IMR-90 (cell line): ENCODE measurements at regions not wholly inside any gene's neighbourhood (a gene's known extent, or its start where the extent isn't known, plus 50 kb on each side); places are given as distances from the start of the nearest gene placed in this dataset.

Experiments used
- ATAC-seq: fragments of 200-7000 bp; cut with Tn5 transposase; 2 replicates; pipeline ENCODE4 v1.9.1; 2020; ENCODE audit warnings: low read depth, mild to moderate bottlenecking, moderate library complexity
- BruUV-seq: library from RNA; stranded (reverse); fragments of 400-500 nt; replicated peaks from 2 replicates; lab custom pipeline; 2021; lab: Mats Ljungman, UMichigan
- CTCF ChIA-PET: fragments of 300-600 bp; formaldehyde crosslinking; extraction: SDS; loops from one replicate; lab custom pipeline; 2021; ENCODE audit warnings: antibody characterized with exemption; lab: Yijun Ruan, JAX
- POLR2A ChIA-PET: fragments of 300-600 bp; sonication (Branson Sonifier 250); formaldehyde crosslinking; loops from one replicate; lab custom pipeline; 2022; ENCODE audit warnings: antibody characterized with exemption; ENCODE audit not compliant: unreplicated experiment; lab: Charles Lee
- DNase-seq: peaks from one replicate; pipeline ENCODE4 v3.0.0; 2013
- H2AFZ ChIP-seq: replicated peaks from 2 replicates; pipeline ENCODE3; 2013; ENCODE audit warnings: low read length, mild to moderate bottlenecking; ENCODE audit not compliant: poor library complexity
- H2AK5ac ChIP-seq: 2 replicates; pipeline ENCODE4 v1.6.1; 2013; ENCODE audit warnings: low read depth, low read length, inconsistent platforms
- H2AK9ac ChIP-seq: replicated peaks from 2 replicates; pipeline ENCODE3; 2013; ENCODE audit warnings: mild to moderate bottlenecking, low read depth, low read length, moderate library complexity; ENCODE audit not compliant: poor library complexity
- H2BK120ac ChIP-seq: 2 replicates; pipeline ENCODE4 v1.6.1; 2013; ENCODE audit warnings: low read depth, low read length, inconsistent platforms
- H2BK15ac ChIP-seq: 3 replicates; pipeline ENCODE4 v1.6.1; 2013; ENCODE audit warnings: low read depth, low read length, inconsistent platforms
- H2BK20ac ChIP-seq: 2 replicates; pipeline ENCODE4 v1.6.1; 2013; ENCODE audit warnings: low read depth, mild to moderate bottlenecking, inconsistent platforms, low read length, moderate library complexity
- H2BK5ac ChIP-seq: 2 replicates; pipeline ENCODE4 v1.6.1; 2013; ENCODE audit warnings: mild to moderate bottlenecking, low read depth, low read length, inconsistent platforms; ENCODE audit not compliant: poor library complexity, severe bottlenecking
- H3K14ac ChIP-seq: replicated peaks from 2 replicates; pipeline ENCODE4 v1.6.1; 2013; ENCODE audit warnings: low read depth, low read length, inconsistent platforms
- H3K18ac ChIP-seq: 2 replicates; pipeline ENCODE4 v1.6.1; 2013; ENCODE audit warnings: low read depth, low read length, control low read depth
- H3K23ac ChIP-seq: 2 replicates; pipeline ENCODE4 v1.6.1; 2013; ENCODE audit warnings: low read depth, low read length, inconsistent platforms
- H3K27ac ChIP-seq: 2 replicates; pipeline ENCODE4 v1.5.1; 2013; ENCODE audit warnings: mild to moderate bottlenecking, control low read depth, low read length; ENCODE audit not compliant: insufficient read depth
- H3K27me3 ChIP-seq: 2 replicates; pipeline ENCODE4 v1.6.1; 2013; ENCODE audit warnings: low read length; ENCODE audit not compliant: control insufficient read depth, insufficient read depth
- H3K36me3 ChIP-seq: 2 replicates; pipeline ENCODE4 v1.6.1; 2013; ENCODE audit warnings: low read length, mixed read lengths; ENCODE audit not compliant: control insufficient read depth, insufficient read depth
- H3K4ac ChIP-seq: 2 replicates; pipeline ENCODE4 v1.6.1; 2013; ENCODE audit warnings: low read depth, low read length, inconsistent platforms
- H3K4me1 ChIP-seq: 2 replicates; pipeline ENCODE4 v1.6.1; 2013; ENCODE audit warnings: low read length, mixed read lengths; ENCODE audit not compliant: control insufficient read depth, insufficient read depth
- H3K4me2 ChIP-seq: 2 replicates; pipeline ENCODE4 v1.6.1; 2013; ENCODE audit warnings: low read depth, mild to moderate bottlenecking, control low read depth, low read length, moderate library complexity
- H3K4me3 ChIP-seq: 2 replicates; pipeline ENCODE4 v1.5.1; 2013; ENCODE audit warnings: low read depth, mild to moderate bottlenecking, control low read depth, low read length, moderate library complexity; ENCODE audit not compliant: insufficient read depth
- H3K56ac ChIP-seq: 2 replicates; pipeline ENCODE4 v1.6.1; 2013; ENCODE audit warnings: low read length, inconsistent platforms; ENCODE audit not compliant: insufficient read depth; ENCODE audit errors: extremely low read depth
- H3K79me1 ChIP-seq, 2 experiments: 2 replicates each; pipeline ENCODE4 v1.6.1; 2013; ENCODE audit warnings: low read length in 2 of 2, inconsistent platforms in 1 of 2, low read depth in 1 of 2
- H3K9ac ChIP-seq: 2 replicates; pipeline ENCODE4 v1.6.1; 2013; ENCODE audit warnings: low read depth, low read length, control low read depth
- H3K9me1 ChIP-seq: 2 replicates; pipeline ENCODE4 v1.6.1; 2013; ENCODE audit warnings: low read length, inconsistent platforms; ENCODE audit not compliant: insufficient read depth
- H3K9me3 ChIP-seq: 2 replicates; pipeline ENCODE4 v1.6.1; 2013; ENCODE audit warnings: low read length; ENCODE audit not compliant: control insufficient read depth, insufficient read depth
- H4K20me1 ChIP-seq: 2 replicates; pipeline ENCODE4 v1.6.1; 2013; ENCODE audit warnings: low read length, inconsistent platforms; ENCODE audit not compliant: insufficient read depth
- H4K5ac ChIP-seq: 2 replicates; pipeline ENCODE4 v1.6.1; 2013; ENCODE audit warnings: mild to moderate bottlenecking, low read depth, low read length, control low read depth
- H4K8ac ChIP-seq, 2 experiments: 2 replicates each; pipeline ENCODE4 v1.6.1; 2013; ENCODE audit warnings: low read depth in 2 of 2, low read length in 2 of 2, control low read depth in 1 of 2, inconsistent platforms in 1 of 2
- H4K91ac ChIP-seq: 2 replicates; pipeline ENCODE4 v1.6.1; 2013; ENCODE audit warnings: low read depth, low read length, inconsistent platforms; ENCODE audit not compliant: insufficient read depth
- BHLHE40 ChIP-seq: fragments of 150-350 bp; IDR thresholded peaks from 2 replicates; pipeline ENCODE4 v1.6.1; 2016; ENCODE audit warnings: mild to moderate bottlenecking, low read depth, low read length
- CEBPB ChIP-seq: IDR thresholded peaks from 2 replicates; pipeline ENCODE4 v1.6.1; 2012; ENCODE audit warnings: low read depth, low read length, improper control_type of control experiment
- FOS ChIP-seq: fragments of 150-350 bp; IDR thresholded peaks from 2 replicates; pipeline ENCODE4 v1.6.1; 2016; ENCODE audit warnings: low read depth, low read length
- MAZ ChIP-seq: IDR thresholded peaks from 2 replicates; pipeline ENCODE4 v1.6.1; 2012; ENCODE audit warnings: low read depth, mild to moderate bottlenecking, low read length, improper control_type of control experiment, moderate library complexity, borderline replicate concordance
- MXI1 ChIP-seq: IDR thresholded peaks from 2 replicates; pipeline ENCODE4 v1.6.1; 2012; ENCODE audit warnings: low read depth, mild to moderate bottlenecking, low read length, moderate library complexity, borderline replicate concordance
- POLR2A ChIP-seq: IDR thresholded peaks from 2 replicates; pipeline ENCODE4 v1.6.1; 2012; ENCODE audit warnings: mild to moderate bottlenecking, low read depth, low read length
- RCOR1 ChIP-seq: IDR thresholded peaks from 2 replicates; pipeline ENCODE4 v1.6.1; 2012; ENCODE audit warnings: mild to moderate bottlenecking, low read length, improper control_type of control experiment; ENCODE audit not compliant: insufficient replicate concordance
- RFX5 ChIP-seq: IDR thresholded peaks from 2 replicates; pipeline ENCODE4 v1.8.0; 2012; ENCODE audit warnings: low read depth, mild to moderate bottlenecking, low read length, moderate library complexity
- SMC3 ChIP-seq: fragments of 150-350 bp; IDR thresholded peaks from 2 replicates; pipeline ENCODE4 v1.6.1; 2016; ENCODE audit warnings: low read depth, mild to moderate bottlenecking, antibody characterized with exemption, low read length, moderate library complexity
- USF2 ChIP-seq: fragments of 150-350 bp; IDR thresholded peaks from 2 replicates; pipeline ENCODE4 v1.6.1; 2017; ENCODE audit warnings: mild to moderate bottlenecking, antibody characterized with exemption, low read length, low read depth
- whole genome bisulfite sequencing, 2 experiments: methylation state at CpG; one replicate each; pipeline versions ENCODE4 v1.1.5 to v1.1.7; 2013; ENCODE audit warnings: missing lambda C conversion rate in 2 of 2; ENCODE audit not compliant: insufficient read length in 1 of 2; ENCODE audit errors: extremely low coverage in 2 of 2; 5-methylcytosine and 5-hydroxymethylcytosine counted together
- dilution Hi-C: fragments of 300-500 bp; cut with HindIII; formaldehyde crosslinking; loops from one replicate; pipeline ENCODE4 v1.14.3; 2018; ENCODE audit warnings: low sequenced_read_pairs; ENCODE audit not compliant: unreplicated experiment
- in situ Hi-C: fragments of 300-500 bp; cut with MboI; formaldehyde crosslinking; loops from 3 replicates; pipeline ENCODE4 v1.14.3; 2019; ENCODE audit warnings: low sequenced_read_pairs, inconsistent platforms, mixed read lengths
- intact Hi-C: fragments of 100-400 bp; cut with micrococcal nuclease; formaldehyde crosslinking; loops from 2 replicates; pipeline ENCODE4 v1.10.0; 2022

- no peak overlapping the region for H2BK20ac ChIP-seq
- no peaks in the 10 kb centered on the region for H3K27me3 ChIP-seq
- intact Hi-C loops, result loop anchor here (1.0 kb wide), 1 partner anchor 55 kb away; no protein-coding TSS in a partner anchor
- dilution Hi-C loops, result no loop called here
- ChIA-PET POLR2A (no interaction called here), CTCF (no interaction called here)
- no CpG with 5 or more reads among the region's 2 CpGs for WGBS, 2 experiments
- H4K8ac ChIP-seq, result no peak overlapping the region
- H4K91ac ChIP-seq, result no peak overlapping the region
- no peak overlapping the region for H3K4ac ChIP-seq
- TF ChIP-seq BHLHE40 (no peak; the same call in 1 of the 2 replicates), RFX5 (no peak), FOS (peak; percentile 58), MXI1 (no peak), USF2 (no peak), RCOR1 (peak; percentile 65), CEBPB (peak; percentile 97), SMC3 (no peak), MAZ (no peak), POLR2A (no peak)
- DNase-seq (peak; percentile 95), ATAC-seq (peak; percentile 65)
- peaks cover 2% of the 10 kb centered on the region; the same call in 1 of the 2 replicates for H3K9me3 ChIP-seq
- H3K27ac ChIP-seq, result no peak overlapping the region
- no peak overlapping the region for H4K5ac ChIP-seq
- no peak overlapping the region for H2AK9ac ChIP-seq
- in situ Hi-C loops, result no loop called here
- no peak overlapping the region; the same call in 2 of the 3 replicates for H2BK15ac ChIP-seq
- H2BK120ac ChIP-seq, result peak overlapping the region; percentile 73; the same call in 1 of the 2 replicates
- H4K20me1 ChIP-seq, result no peaks in the 10 kb centered on the region
- no peak overlapping the region for H3K56ac ChIP-seq
- H2AFZ ChIP-seq, result no peak overlapping the region
- peak overlapping the region; percentile 44; the same call in 1 of the 2 replicates for H2AK5ac ChIP-seq
- peaks cover 14% of the 10 kb centered on the region for H3K4me1 ChIP-seq
- no peak overlapping the region for H3K14ac ChIP-seq
- no peak overlapping the region for H3K23ac ChIP-seq
- H3K36me3 ChIP-seq, result no peaks in the 10 kb centered on the region
- H3K4me2 ChIP-seq, result no peak overlapping the region
- no peak overlapping the region for H3K9ac ChIP-seq
- H3K18ac ChIP-seq, result peak overlapping the region; percentile 54; the same call in 1 of the 2 replicates
- no peak overlapping the region for H3K4me3 ChIP-seq
- peak overlapping the region; percentile 55 for H2BK5ac ChIP-seq
- BruUV-seq, result no TSS peak
- H3K79me1 ChIP-seq, result no peaks in the 10 kb centered on the region
- H3K9me1 ChIP-seq, result no peaks in the 10 kb centered on the region; the same call in 1 of the 2 replicates
Observed at GRCh38 chr1:209409780-209410179, 173.7 kb upstream of the CAMK1G start.
